HG02798 (cell line): ENCODE measurements at regions not wholly inside any gene's neighbourhood (a gene's known extent, or its start where the extent isn't known, plus 50 kb on each side); places are given as distances from the start of the nearest gene placed in this dataset.

ENCODE experiments used
- ATAC-seq: cut with Tn5 transposase; IDR thresholded peaks from one replicate; pipeline ENCODE4 v1.9.1; 2021; ENCODE audit warnings: mild to moderate bottlenecking; ENCODE audit not compliant: unreplicated experiment, poor library complexity

DNA sequence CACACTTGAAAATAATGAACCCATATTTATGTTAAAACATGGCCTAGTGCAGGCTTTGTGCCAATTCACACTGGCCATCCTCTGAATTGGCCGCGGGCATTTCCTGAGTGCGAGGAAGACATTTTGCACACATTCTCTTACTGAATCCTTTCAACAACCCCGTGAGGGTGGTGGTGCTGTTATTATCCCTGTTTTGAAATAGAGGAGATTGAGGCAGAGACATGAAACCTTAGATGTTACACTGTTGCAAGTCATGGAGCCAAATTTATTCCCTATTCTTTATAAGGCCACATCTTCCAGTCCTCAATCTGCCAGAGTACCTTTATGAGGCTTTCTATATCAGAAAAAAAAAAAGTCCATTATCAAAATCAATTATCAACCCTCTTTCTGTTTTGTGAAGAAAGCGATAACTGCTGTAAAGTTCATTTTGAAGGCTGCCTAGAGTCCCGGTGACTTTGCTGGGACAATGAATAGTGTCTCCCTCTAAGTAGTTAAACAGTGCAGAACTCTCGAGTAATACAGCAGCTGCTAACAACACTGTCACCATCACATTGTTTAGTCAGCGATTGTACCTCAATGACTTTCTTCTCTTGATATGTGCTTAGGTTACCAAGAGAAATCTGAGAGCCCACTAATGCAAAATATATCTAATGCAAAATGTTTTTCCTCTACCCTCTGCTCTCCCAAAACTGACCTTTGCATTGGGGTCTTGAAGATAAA lies 242.3 kb upstream of the PPARGC1A start:
- ATAC-seq: no peak

DNA sequence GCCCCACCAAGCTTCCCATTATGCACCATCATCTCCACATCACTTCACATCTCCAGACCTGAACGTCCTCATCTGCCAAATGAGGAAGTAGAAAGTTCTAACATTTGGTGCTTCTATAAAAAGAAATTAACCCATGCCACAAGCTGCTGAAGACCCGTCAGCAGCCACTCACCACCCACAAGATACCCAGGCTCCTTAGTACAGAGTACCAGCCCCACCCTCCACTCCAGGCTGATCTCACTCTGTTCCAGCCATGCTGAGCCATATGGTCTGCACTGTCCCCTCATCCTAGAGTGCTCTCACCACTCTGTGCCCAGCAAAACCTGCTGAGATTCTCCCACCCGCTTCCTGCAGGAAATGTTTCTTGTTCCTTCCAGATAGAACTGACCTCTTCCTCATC lies 240.8 kb upstream of the PPARGC1A start:
- no peak for ATAC-seq

DNA sequence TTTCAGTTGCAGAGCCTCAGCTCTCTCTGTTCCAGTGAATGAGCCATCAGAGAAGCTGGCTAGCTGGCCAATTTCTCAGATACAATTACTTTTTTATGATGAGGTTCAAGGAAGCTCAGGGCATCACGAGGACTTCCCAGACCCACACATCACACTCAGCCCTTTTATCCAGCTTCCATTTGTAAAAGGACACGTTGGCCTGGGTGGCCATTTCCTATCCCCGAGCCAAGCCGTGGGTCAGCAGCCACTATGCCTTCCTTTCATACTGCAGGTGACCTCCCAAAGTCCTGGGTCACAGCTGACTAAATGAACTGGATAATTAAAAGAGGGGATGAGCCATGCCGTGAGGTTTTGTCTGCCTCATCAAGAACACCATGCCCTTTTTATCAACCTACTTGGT lies 236.9 kb upstream of the PPARGC1A start:
- no peak for ATAC-seq

DNA sequence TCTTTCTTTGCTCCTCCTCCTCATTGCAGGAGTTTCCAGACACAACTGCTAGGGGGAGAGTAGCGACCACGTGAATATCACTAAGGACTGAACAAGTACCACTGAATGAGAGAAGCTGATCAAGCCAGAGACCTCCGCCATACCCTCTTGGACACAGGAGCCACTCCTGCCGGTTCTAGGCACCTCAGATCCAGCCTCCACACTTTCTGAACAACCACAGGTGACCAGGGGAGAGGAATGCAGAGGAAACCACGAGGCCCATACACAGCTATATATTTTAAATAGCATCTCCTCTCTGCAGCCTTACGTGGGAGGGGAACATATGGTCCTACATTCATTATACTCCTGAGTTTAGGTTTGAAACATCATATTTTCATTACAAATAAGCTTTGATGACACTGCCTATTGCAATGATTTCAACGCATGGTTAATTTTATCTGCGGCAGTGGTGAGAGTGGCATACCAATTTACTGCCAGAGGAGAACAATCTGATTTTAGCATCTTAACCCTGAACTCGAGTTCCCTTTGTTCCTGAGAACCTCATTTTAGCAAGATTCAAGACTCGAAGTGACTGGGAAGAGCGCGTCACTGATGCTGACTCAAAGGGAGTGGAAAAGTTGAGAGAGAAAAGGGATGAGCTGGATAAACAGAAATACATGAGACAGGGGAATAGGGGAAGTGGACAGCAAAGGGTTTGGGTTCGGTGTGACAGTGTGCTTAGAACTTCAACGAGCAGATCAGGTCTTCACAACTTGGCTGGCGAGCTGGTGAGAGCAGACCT lies 231.7 kb upstream of the PPARGC1A start:
- ATAC-seq: no peak

DNA sequence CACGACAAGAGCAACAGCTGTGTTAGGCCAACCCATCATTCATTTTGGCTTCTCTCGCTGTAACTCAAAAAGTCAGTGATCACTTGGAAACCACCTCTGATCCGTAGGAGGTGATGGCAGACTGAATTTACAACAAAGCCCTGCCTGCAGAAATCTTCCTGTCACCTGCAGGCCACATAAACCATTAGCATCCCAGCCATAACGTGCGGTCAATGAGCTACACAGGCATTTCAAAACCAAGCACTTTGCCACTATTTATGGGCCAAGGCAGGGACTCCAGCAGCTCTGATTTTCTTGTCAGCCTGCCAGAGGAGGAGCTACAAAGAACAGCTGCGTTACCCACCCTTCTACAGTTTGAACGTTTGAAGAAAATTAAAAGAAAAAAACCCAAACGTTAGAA lies 228.1 kb upstream of the PPARGC1A start:
- no peak for ATAC-seq

DNA sequence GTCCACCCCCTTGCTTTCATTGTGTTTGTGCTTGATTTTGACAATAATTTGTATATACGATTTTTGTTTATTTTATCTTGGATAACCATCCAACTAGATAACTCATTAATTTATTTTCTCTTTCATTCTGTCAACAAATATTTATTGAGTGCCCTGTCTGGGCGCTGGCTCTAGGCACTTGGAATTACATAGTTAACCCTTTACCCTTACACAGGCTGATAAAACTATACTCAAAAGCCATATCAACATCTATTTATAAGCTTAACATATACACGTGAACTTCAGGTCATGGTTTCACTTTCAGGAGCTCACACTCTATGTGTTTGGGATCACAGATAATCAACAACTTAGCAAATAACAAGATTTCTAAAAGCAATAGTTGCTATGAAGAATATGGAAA lies 226.3 kb upstream of the PPARGC1A start:
- ATAC-seq: no peak

DNA sequence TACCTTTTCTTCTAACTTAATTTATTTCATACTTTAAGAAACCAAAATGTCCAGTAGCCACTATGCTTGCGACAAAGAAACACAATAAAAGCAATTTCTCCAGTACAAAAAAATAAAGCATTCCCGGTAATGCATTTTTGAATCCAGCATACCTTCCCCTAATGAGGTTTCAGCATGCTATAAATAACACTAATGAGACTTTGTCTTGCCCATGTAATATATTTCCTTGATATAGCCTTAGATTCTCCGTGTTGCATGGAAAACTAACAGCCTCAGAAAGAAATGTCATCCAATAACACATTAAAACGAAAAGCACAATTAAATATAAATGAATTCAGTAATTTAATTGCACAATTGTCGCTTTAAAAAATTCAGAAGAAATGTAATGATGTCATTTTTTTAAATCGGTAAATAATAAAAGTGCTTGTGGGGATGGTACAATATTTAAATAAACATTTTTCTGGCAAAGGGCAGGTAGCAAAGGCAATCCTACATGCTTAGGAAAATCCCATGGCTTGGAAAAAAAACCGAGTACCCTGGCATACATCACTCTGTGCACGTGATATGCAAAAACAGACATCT lies 225.2 kb upstream of the PPARGC1A start:
- no peak for ATAC-seq

DNA sequence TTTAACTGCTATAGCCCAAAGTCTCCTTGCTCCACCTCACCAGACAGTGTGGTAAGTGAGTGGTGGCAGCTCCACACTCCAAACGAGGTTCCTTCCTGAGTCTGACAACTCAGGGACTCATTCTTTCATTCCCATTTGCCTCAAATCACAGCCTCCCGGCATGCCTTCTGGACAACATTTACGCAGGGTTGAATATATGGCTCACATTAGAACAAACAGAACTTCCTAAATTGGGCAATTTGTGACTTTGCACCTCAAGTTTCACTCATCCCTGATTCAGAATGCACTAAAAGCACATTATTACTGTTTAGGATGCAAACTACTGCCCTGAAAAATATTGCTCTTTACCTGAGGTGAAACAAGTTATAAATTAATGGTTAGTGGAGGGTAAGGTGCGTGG lies 224.6 kb upstream of the PPARGC1A start:
- ATAC-seq: no peak

DNA sequence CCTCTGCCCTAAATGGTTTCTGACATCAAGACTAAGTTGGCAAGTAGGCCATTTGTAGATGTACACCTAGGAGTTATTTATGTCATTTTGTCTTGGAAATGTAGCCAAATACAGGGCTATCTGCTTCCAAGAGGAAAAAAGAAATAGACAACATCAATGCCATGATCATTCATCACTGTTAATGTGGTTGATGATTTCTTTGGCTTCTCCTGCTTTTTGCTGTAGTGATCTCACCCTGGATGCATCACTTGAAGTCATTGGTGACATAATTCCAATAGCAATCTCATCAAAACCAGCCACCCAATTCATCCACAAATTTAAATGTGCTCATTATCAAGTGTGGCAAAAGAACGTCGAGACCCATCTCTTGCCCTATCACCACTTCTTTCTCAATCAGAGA lies 222.6 kb upstream of the PPARGC1A start:
- no peak for ATAC-seq

DNA sequence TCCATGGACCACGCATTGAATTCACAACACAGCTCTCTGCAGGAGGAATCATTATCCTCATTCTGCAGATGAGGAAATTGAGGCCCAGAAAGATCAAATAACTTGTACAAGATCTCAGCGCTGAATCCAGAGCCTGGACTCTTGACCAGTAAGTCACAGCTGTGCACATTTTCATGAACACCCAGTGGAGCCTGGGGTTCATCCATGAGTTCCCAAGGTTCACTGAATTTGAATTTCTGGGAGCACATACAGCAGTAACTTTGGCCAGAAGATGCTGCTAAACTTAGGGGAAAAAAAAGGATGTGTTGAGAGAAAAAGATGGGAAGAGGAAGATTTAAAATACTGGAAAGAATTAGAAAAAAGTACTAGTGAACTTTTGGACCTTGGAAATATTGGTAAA lies 218.7 kb upstream of the PPARGC1A start:
- no peak for ATAC-seq

DNA sequence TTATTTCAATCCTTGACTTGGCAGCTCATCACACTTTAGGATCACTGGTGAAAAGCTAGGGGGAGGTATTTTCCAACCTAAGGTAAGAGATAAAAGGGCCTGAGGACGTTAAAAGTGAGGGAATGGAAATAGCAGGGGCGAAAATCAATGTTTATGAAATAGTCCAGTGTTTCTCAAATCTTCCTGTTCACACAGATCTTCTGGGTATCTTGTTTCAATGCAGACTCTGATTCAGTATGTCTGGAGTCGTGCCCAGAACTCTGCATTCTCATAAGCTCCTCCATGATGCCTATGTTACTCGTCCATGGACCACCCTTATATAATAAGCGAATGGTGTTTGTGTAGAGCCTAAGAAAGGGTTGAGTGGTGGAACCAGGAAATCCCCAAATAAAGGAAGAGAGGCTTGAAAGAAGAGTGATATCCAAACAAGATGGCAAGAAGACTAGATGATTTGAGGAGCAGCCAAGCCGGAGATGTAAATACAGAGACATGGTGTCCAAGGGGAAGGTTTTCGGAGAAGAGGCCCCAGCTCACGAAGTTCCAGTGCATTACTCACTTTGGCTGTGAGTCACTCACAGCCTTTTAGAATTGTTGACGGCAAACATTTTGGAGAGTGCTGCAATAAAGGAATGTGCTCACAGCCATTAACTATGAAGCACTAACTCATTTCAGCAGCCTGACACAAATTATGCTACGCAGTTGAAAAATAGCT lies 215.6 kb upstream of the PPARGC1A start:
- ATAC-seq: no peak

DNA sequence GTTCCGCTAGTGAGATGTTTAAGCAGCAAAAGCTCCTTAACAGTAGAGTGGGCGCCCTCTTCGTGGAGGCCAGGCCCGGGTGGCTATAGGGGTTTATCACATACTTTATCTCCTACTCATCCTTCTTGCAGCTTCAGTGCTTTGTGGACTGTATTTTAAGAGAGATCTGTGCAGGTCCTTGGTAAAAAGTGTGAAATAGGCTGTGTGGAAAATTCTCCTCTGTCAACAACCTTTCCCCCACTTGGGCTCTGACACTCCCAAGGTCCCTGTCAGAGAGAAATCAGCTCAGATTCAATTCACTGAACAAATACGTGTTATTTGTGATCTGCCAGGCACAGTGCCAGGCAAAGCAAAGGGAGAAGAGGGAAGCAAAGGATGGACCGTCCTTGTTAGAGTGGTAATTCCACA lies 214.3 kb upstream of the PPARGC1A start:
- ATAC-seq: no peak

DNA sequence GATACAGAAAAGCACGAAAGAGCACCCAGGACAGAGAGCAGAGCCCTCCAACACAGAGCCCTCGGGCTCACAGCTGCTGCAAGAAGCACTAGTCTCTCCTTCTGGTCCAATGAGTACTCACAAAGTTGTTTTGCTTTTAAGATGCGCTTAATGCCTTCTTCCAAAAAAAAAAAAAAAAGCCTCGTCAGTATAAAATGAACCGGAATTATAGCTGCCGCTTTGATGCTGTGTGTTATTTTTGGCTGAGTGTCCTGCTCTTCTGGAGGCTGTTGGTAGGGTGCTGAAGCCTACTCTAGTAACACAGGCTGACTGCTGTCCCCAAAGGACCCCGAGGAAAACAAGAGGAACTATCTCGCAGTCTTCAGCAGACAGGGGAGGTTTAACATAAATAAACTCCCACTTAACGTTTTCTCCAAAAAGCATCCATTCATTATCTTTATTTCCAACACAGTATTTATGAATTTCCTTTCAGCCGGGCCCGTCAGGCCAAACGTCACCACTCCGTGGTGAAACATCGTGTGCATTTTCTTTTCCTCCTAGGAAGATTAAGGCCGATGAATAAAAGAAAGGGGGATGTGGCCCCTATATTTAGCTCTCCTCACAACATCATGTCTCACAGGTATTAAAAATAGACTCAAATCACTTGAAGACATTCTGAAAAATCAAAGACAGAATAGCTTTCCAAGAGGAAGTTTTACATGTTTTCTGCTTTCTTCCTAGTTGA lies 213.7 kb upstream of the PPARGC1A start:
- no peak for ATAC-seq

DNA sequence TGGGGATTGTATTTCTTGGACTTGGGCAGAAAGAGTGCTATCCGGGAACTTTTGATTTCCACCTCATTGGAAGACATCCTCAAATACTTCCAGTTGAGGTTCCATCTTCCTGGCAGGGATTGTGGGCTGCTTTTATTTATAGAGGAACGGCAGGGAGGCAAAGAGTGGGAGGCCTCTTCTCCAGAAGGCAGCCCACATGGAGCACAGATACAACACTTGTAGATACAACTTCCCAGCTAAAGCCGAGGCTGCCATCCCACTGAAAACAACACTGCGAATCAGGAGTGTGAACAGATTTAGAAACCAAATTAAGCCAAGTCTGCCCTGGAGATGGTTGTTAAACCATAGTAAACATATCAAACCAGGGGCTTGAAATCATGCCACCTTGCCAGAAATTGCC lies 212.8 kb upstream of the PPARGC1A start:
- no peak for ATAC-seq

DNA sequence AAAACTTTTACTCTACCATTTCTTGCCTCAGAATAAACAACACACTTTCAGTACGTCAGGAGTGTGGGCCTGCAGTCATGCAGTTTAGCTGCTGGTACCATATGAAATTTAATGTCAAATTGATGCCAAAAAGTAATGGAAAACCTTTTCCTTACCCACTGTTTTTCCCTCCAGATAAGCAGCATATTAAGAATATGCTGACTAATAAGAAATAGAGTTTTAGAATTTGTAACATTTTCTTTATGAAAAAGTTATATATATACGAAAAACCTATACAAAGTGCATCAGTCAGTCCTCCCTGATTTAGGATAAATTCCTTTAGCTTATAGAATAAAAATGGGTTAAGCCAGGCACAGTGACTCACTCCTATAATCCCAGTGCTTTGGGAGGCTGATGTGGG lies 206.8 kb upstream of the PPARGC1A start:
- no peak for ATAC-seq

DNA sequence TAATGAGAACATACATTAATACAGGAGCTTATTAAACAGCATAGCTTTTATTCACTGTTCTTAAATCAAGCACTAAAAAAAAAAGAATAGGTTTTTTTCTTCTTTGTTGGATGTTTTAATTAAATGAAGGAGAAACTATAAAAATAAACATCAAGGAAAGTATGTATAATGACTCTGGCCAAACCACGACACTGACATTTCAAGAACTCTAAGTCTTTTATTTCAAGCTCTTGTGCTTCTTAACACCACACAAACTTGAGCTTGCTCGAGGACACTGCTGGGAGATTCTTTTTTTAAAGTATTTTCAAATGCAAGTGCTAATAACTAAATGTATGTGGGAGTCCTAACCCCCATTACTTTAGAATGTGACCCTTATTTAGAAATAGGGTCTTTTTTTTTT lies 204.9 kb upstream of the PPARGC1A start:
- no peak for ATAC-seq

DNA sequence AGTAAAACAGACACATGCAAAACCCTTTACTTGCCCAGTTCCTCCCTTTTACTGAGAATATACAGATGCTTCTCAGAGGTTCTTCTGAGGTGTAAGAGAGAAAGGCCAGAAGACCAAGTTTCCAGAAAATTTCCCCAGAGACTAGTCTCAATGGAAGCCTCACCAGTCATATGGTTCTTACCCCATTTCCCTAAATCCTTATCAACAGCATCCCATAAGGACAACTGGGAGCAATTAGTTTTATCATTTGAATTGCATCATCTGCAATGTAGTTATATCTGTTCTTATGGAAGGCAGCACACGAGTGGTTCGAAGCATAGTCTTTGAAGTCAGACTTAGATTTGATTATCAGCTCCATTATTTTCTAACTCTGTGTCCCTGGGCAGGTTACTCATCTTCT lies 203.6 kb upstream of the PPARGC1A start:
- ATAC-seq: no peak

DNA sequence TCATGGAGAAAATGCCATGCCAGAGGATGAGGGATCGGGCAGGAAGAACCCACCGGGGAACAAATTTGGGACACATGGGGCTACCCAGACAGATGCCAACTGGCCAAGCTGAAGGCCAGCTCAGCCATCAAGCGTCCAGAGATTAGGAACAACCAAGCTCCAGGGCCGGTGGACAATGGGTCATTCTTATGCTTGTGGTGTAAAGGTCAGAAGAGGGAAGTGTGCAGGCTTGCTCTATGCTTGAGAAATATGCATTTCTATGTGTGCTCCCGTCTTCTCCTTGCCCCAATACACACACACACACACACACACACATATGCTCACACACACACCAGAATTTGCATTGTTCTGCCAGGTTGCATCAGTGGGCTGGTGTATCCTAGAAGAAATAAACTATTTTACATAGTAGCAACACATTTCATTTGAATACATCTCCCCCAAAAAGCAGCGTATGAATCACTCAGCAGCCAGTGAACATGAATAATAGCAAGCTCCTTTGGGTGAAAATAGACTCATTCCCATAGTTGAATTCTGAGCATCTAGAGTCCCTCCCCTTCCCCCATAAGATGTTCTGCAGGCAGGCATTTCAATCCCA lies 201.9 kb upstream of the PPARGC1A start:
- ATAC-seq: no peak

DNA sequence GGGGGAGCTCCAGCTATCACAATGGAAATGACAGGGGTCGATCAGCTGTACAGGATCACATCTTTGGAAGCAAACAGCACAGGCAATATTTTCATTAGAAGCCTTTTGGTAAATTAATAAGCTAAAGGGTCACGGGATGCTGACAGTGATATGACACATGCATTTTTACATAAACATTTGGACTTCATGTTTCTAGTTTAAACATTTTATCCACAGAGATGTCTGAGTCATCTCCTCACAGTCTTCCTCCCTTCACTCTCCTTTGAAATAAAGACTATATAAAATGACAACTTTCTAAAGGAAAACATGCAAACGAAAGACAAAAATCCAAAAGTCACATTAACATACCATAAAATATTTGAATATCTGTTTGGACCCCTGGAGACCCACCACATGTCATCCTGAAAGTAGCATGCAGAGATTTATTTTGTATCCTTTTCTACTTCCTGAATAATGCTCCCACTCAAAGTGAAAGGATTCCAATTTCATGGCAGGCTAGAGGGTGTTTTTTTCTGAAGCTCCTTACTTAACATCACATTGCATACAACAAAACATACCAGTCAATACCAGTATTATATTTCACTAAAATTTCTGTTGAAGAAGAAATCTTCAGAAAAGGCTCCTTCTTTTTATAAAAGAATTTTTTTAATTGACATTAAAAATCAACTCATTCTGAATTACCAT lies 200.1 kb upstream of the PPARGC1A start:
- ATAC-seq: no peak
